WTC11 (cell line): ENCODE measurements at regions not wholly inside any gene's neighbourhood (a gene's known extent, or its start where the extent isn't known, plus 50 kb on each side); places are given as distances from the start of the nearest gene placed in this dataset.

Experiments
- ATAC-seq: fragments of 200-7000 bp; cut with Tn5 transposase; 2 replicates; pipeline ENCODE4 v1.10.0; 2021; ENCODE audit warnings: mild to moderate bottlenecking, moderate library complexity
- CTCF ChIA-PET: fragments of 300-600 bp; sonication (Branson Sonifier 250); formaldehyde crosslinking; loops from one replicate; lab custom pipeline; 2021; ENCODE audit warnings: antibody characterized with exemption; lab: Charles Lee
- POLR2A ChIA-PET: fragments of 350-600 bp; sonication (Branson Sonifier 250); formaldehyde crosslinking; loops from one replicate; lab custom pipeline; 2021; ENCODE audit warnings: antibody characterized with exemption; lab: Charles Lee
- DNase-seq: peaks from one replicate; pipeline ENCODE4 v3.0.0; 2021; ENCODE audit warnings: low spot score
- H3K27ac Mint-ChIP-seq: 2 replicates; pipeline ENCODE4 v1.8.0; 2021; ENCODE audit warnings: mixed read lengths
- H3K27me3 Mint-ChIP-seq: 2 replicates; pipeline ENCODE4 v1.8.0; 2021; ENCODE audit warnings: low read depth, mild to moderate bottlenecking, moderate library complexity, mixed read lengths
- H3K36me3 Mint-ChIP-seq: 2 replicates; pipeline ENCODE4 v1.8.0; 2021; ENCODE audit warnings: mixed read lengths
- H3K4me1 Mint-ChIP-seq: 2 replicates; pipeline ENCODE4 v1.8.0; 2022; ENCODE audit warnings: mixed read lengths
- H3K4me3 Mint-ChIP-seq: 2 replicates; pipeline ENCODE4 v1.8.0; 2021; ENCODE audit warnings: mild to moderate bottlenecking, moderate library complexity, mixed read lengths
- H3K9me3 Mint-ChIP-seq: 2 replicates; pipeline ENCODE4 v1.8.0; 2021; ENCODE audit warnings: mixed read lengths
- ATF1 ChIP-seq: sonication (generic); formaldehyde crosslinking; IDR thresholded peaks from 2 replicates; pipeline ENCODE4 v1.8.1; 2023; ENCODE audit warnings: mild to moderate bottlenecking, moderate library complexity, missing genetic modification reagents
- CBFB ChIP-seq: sonication (generic); formaldehyde crosslinking; IDR thresholded peaks from 2 replicates; pipeline ENCODE4 v1.8.1; 2022; ENCODE audit warnings: mild to moderate bottlenecking, low read depth, missing genetic modification reagents
- CREB1 ChIP-seq: sonication (generic); formaldehyde crosslinking; IDR thresholded peaks from 2 replicates; pipeline ENCODE4 v1.8.0; 2023; ENCODE audit warnings: mild to moderate bottlenecking, missing genetic modification reagents
- FOXK1 ChIP-seq: sonication (generic); formaldehyde crosslinking; IDR thresholded peaks from 2 replicates; pipeline ENCODE4 v1.8.0; 2022; ENCODE audit warnings: mild to moderate bottlenecking, moderate library complexity, missing genetic modification reagents
- GTF2I ChIP-seq: fragments of 250-450 bp; sonication (Bioruptor Pico); conservative IDR thresholded peaks from 2 replicates; pipeline ENCODE4 v1.4.0; 2021; ENCODE audit warnings: mild to moderate bottlenecking
- NFE2L1 ChIP-seq: sonication (generic); formaldehyde crosslinking; IDR thresholded peaks from 2 replicates; pipeline ENCODE4 v1.8.1; 2023; ENCODE audit warnings: missing genetic modification reagents
- PRRX2 ChIP-seq: fragments of 250-450 bp; sonication (Bioruptor Pico); IDR thresholded peaks from 2 replicates; pipeline ENCODE4 v1.8.0; 2021; ENCODE audit warnings: mild to moderate bottlenecking
- SMAD3 ChIP-seq: sonication (generic); formaldehyde crosslinking; IDR thresholded peaks from 2 replicates; pipeline ENCODE4 v1.8.0; 2022; ENCODE audit warnings: missing genetic modification reagents, mild to moderate bottlenecking, borderline replicate concordance
- SMAD4 ChIP-seq: sonication (generic); formaldehyde crosslinking; IDR thresholded peaks from 2 replicates; pipeline ENCODE4 v1.8.0; 2022; ENCODE audit warnings: mild to moderate bottlenecking, missing genetic modification reagents
- ZBTB21 ChIP-seq: sonication (generic); formaldehyde crosslinking; IDR thresholded peaks from 2 replicates; pipeline ENCODE4 v1.8.1; 2023; ENCODE audit warnings: mild to moderate bottlenecking, missing genetic modification reagents, borderline replicate concordance
- ZNF138 ChIP-seq: sonication (generic); formaldehyde crosslinking; conservative IDR thresholded peaks from 2 replicates; pipeline ENCODE4 v1.8.1; 2022; ENCODE audit warnings: mild to moderate bottlenecking, moderate library complexity, missing genetic modification reagents
- ZNF263 ChIP-seq: sonication (generic); formaldehyde crosslinking; IDR thresholded peaks from 2 replicates; pipeline ENCODE4 v1.8.1; 2022; ENCODE audit warnings: low read depth, mild to moderate bottlenecking, moderate library complexity, missing genetic modification reagents
- TF ChIP-seq, protein P1 (sequence below): sonication (generic); formaldehyde crosslinking; IDR thresholded peaks from 2 replicates; pipeline ENCODE4 v1.8.1; 2023; ENCODE audit warnings: mild to moderate bottlenecking, missing genetic modification reagents
- TF ChIP-seq, protein P2 (sequence below): sonication (generic); formaldehyde crosslinking; IDR thresholded peaks from 2 replicates; pipeline ENCODE4 v1.8.0; 2022; ENCODE audit warnings: mild to moderate bottlenecking, missing genetic modification reagents
- TF ChIP-seq, protein P3 (sequence below): sonication (generic); formaldehyde crosslinking; IDR thresholded peaks from 2 replicates; pipeline ENCODE4 v1.8.1; 2022; ENCODE audit warnings: low read depth, mild to moderate bottlenecking, moderate library complexity, missing genetic modification reagents, borderline replicate concordance
- TF ChIP-seq, protein P4 (sequence below): sonication (generic); formaldehyde crosslinking; IDR thresholded peaks from 2 replicates; pipeline ENCODE4 v1.8.1; 2022; ENCODE audit warnings: mild to moderate bottlenecking, moderate library complexity, missing genetic modification reagents
- TF ChIP-seq, protein P5 (sequence below): sonication (generic); formaldehyde crosslinking; IDR thresholded peaks from 2 replicates; pipeline ENCODE4 v1.8.1; 2022; ENCODE audit warnings: mild to moderate bottlenecking, missing genetic modification reagents, moderate library complexity, borderline replicate concordance
- TF ChIP-seq, protein P6 (sequence below): sonication (generic); formaldehyde crosslinking; IDR thresholded peaks from 2 replicates; pipeline ENCODE4 v1.8.0; 2022; ENCODE audit warnings: missing genetic modification reagents

DNA sequence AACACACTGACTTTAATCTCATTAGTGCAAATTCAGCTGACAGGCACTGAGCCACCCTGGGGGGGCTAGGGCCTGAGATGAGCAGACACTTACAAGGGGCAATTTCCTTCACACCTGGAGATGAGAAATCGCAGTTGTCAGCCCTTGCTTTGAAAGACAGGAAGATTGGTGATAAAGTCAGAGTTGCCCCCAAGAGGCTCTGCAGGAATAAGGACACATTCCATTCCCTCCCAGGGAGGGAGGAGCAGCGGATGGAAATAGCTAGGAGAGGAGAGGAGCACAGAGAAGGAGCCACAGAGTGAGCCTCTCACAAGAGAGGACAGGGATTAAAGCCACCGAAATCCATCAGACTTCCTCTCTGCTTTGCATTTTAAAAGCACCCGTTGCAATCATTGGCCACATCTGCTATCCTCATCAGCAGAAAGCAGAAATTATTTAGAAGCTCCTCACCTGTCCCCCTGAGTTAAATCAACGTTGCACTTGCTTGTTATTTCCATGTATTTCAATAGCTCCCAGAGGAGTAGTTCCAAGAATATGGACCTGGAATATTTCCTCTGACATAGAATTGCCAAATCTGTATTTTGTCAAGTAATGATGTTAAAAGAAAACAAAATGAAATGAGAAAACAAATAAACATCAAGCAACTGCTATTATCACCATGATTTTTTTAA, 213.7 kb downstream of the BARX2 start:
- peak; percentile 17 for DNase-seq
- TF ChIP-seq, protein P1, sequence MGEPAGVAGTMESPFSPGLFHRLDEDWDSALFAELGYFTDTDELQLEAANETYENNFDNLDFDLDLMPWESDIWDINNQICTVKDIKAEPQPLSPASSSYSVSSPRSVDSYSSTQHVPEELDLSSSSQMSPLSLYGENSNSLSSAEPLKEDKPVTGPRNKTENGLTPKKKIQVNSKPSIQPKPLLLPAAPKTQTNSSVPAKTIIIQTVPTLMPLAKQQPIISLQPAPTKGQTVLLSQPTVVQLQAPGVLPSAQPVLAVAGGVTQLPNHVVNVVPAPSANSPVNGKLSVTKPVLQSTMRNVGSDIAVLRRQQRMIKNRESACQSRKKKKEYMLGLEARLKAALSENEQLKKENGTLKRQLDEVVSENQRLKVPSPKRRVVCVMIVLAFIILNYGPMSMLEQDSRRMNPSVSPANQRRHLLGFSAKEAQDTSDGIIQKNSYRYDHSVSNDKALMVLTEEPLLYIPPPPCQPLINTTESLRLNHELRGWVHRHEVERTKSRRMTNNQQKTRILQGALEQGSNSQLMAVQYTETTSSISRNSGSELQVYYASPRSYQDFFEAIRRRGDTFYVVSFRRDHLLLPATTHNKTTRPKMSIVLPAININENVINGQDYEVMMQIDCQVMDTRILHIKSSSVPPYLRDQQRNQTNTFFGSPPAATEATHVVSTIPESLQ (CRISPR knock-in tag), result no peak
- TF ChIP-seq, protein P2, sequence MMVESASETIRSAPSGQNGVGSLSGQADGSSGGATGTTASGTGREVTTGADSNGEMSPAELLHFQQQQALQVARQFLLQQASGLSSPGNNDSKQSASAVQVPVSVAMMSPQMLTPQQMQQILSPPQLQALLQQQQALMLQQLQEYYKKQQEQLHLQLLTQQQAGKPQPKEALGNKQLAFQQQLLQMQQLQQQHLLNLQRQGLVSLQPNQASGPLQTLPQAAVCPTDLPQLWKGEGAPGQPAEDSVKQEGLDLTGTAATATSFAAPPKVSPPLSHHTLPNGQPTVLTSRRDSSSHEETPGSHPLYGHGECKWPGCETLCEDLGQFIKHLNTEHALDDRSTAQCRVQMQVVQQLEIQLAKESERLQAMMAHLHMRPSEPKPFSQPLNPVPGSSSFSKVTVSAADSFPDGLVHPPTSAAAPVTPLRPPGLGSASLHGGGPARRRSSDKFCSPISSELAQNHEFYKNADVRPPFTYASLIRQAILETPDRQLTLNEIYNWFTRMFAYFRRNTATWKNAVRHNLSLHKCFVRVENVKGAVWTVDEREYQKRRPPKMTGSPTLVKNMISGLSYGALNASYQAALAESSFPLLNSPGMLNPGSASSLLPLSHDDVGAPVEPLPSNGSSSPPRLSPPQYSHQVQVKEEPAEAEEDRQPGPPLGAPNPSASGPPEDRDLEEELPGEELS (CRISPR knock-in tag), result no peak
- TF ChIP-seq PRRX2 (CRISPR knock-in tag) (no peak), CBFB (CRISPR knock-in tag) (no peak), ZNF263 (CRISPR knock-in tag) (peak; percentile 43; the same call in 1 of the 2 replicates), GTF2I (CRISPR knock-in tag) (no peak), CREB1 (CRISPR knock-in tag) (no peak)
- TF ChIP-seq, protein P3, sequence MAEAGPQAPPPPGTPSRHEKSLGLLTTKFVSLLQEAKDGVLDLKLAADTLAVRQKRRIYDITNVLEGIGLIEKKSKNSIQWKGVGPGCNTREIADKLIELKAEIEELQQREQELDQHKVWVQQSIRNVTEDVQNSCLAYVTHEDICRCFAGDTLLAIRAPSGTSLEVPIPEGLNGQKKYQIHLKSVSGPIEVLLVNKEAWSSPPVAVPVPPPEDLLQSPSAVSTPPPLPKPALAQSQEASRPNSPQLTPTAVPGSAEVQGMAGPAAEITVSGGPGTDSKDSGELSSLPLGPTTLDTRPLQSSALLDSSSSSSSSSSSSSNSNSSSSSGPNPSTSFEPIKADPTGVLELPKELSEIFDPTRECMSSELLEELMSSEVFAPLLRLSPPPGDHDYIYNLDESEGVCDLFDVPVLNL (CRISPR knock-in tag), result no peak
- peaks cover 4% of the 10 kb centered on the region; the same call in 1 of the 2 replicates for H3K9me3 Mint-ChIP-seq
- H3K4me1 Mint-ChIP-seq, result peaks cover 14% of the 10 kb centered on the region
- POLR2A ChIA-PET, result no interaction called here
- peak; percentile 89 for ATAC-seq
- CTCF ChIA-PET, result interaction anchor here (0.8 to 1.5 kb wide), 5 partner anchors 57 to 213 kb away, joined by 3 to 9 read pairs (median 5); partner anchors contain the start of gene BARX2
- no peaks in the 10 kb centered on the region for H3K36me3 Mint-ChIP-seq
- H3K4me3 Mint-ChIP-seq, result no peak overlapping the region
- peaks cover 4% of the 10 kb centered on the region; the same call in 1 of the 2 replicates for H3K27me3 Mint-ChIP-seq
- H3K27ac Mint-ChIP-seq, result no peak overlapping the region

DNA sequence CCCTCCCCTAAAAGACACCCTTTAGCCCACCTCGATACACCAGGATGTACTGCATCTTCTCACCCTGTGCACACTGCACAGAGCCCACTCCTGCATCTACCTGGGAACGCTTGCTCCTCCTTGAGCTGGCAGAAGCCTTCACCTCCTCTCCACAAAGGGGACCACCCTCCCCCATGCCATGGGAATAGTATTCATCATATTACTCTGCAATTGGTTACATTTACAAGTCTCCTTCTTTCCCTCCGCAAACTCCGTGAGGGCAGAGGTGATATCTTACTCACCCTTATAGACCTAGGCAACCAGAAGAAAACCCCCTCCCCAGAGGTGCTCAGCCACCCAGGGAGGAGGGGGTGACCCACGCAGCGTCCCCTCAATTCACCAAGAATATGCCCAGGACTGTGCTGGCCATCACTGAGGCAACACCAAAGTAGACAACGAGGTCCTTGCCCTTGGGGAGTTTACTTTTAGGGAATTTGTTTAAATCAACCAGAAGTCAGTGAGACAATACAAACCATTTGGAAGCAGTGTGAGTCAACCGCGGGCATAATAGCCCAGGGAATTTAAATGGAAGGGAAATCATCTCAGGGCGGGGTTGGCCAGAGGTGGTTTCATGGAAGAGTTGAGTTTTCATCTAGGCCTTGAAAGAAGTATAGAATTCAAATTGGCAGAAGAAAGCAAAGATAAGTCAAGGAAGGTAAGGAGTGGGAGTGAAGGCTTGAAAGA, 214.5 kb downstream of the BARX2 start:
- peaks cover 14% of the 10 kb centered on the region for H3K4me1 Mint-ChIP-seq
- POLR2A ChIA-PET, result no interaction called here
- TF ChIP-seq, protein P1 (CRISPR knock-in tag), result no peak
- TF ChIP-seq SMAD4 (CRISPR knock-in tag) (no peak), ATF1 (CRISPR knock-in tag) (no peak), ZNF263 (CRISPR knock-in tag) (no peak), ZNF138 (CRISPR knock-in tag) (no peak), CREB1 (CRISPR knock-in tag) (no peak), FOXK1 (CRISPR knock-in tag) (no peak), SMAD3 (CRISPR knock-in tag) (no peak), ZBTB21 (CRISPR knock-in tag) (no peak), NFE2L1 (CRISPR knock-in tag) (no peak)
- TF ChIP-seq, protein P4, sequence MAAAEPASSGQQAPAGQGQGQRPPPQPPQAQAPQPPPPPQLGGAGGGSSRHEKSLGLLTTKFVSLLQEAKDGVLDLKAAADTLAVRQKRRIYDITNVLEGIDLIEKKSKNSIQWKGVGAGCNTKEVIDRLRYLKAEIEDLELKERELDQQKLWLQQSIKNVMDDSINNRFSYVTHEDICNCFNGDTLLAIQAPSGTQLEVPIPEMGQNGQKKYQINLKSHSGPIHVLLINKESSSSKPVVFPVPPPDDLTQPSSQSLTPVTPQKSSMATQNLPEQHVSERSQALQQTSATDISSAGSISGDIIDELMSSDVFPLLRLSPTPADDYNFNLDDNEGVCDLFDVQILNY (CRISPR knock-in tag), result no peak
- TF ChIP-seq, protein P5, sequence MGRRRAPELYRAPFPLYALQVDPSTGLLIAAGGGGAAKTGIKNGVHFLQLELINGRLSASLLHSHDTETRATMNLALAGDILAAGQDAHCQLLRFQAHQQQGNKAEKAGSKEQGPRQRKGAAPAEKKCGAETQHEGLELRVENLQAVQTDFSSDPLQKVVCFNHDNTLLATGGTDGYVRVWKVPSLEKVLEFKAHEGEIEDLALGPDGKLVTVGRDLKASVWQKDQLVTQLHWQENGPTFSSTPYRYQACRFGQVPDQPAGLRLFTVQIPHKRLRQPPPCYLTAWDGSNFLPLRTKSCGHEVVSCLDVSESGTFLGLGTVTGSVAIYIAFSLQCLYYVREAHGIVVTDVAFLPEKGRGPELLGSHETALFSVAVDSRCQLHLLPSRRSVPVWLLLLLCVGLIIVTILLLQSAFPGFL (CRISPR knock-in tag), result no peak
- TF ChIP-seq, protein P6, sequence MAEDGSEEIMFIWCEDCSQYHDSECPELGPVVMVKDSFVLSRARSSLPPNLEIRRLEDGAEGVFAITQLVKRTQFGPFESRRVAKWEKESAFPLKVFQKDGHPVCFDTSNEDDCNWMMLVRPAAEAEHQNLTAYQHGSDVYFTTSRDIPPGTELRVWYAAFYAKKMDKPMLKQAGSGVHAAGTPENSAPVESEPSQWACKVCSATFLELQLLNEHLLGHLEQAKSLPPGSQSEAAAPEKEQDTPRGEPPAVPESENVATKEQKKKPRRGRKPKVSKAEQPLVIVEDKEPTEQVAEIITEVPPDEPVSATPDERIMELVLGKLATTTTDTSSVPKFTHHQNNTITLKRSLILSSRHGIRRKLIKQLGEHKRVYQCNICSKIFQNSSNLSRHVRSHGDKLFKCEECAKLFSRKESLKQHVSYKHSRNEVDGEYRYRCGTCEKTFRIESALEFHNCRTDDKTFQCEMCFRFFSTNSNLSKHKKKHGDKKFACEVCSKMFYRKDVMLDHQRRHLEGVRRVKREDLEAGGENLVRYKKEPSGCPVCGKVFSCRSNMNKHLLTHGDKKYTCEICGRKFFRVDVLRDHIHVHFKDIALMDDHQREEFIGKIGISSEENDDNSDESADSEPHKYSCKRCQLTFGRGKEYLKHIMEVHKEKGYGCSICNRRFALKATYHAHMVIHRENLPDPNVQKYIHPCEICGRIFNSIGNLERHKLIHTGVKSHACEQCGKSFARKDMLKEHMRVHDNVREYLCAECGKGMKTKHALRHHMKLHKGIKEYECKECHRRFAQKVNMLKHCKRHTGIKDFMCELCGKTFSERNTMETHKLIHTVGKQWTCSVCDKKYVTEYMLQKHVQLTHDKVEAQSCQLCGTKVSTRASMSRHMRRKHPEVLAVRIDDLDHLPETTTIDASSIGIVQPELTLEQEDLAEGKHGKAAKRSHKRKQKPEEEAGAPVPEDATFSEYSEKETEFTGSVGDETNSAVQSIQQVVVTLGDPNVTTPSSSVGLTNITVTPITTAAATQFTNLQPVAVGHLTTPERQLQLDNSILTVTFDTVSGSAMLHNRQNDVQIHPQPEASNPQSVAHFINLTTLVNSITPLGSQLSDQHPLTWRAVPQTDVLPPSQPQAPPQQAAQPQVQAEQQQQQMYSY (CRISPR knock-in tag), result no peak
- TF ChIP-seq, all 79 proteins: peak for 0
- DNase-seq (no peak), ATAC-seq (no peak; the same call in 1 of the 2 replicates)
- no peak overlapping the region for H3K27ac Mint-ChIP-seq
- peaks cover 4% of the 10 kb centered on the region; the same call in 1 of the 2 replicates for H3K9me3 Mint-ChIP-seq
- H3K36me3 Mint-ChIP-seq, result no peaks in the 10 kb centered on the region
- no peak overlapping the region for H3K4me3 Mint-ChIP-seq
- H3K27me3 Mint-ChIP-seq, result peaks cover 4% of the 10 kb centered on the region; the same call in 1 of the 2 replicates
- CTCF ChIA-PET, result interaction anchor here (0.8 to 1.5 kb wide), 4 partner anchors 68 to 214 kb away, joined by 5 to 9 read pairs (median 5); partner anchors contain the start of gene BARX2
